GM18858 (cell line): ENCODE measurements at regions not wholly inside any gene's neighbourhood (a gene's known extent, or its start where the extent isn't known, plus 50 kb on each side); places are given as distances from the start of the nearest gene placed in this dataset.
"Not testable (repeated sequence)": the region's sequence is repeated elsewhere in the genome, so short reads cannot be mapped to it uniquely, and the experiment has no call there.

ENCODE experiments used
- ATAC-seq: cut with Tn5 transposase; IDR thresholded peaks from one replicate; pipeline ENCODE4 v1.9.1; 2021; ENCODE audit not compliant: unreplicated experiment

DNA sequence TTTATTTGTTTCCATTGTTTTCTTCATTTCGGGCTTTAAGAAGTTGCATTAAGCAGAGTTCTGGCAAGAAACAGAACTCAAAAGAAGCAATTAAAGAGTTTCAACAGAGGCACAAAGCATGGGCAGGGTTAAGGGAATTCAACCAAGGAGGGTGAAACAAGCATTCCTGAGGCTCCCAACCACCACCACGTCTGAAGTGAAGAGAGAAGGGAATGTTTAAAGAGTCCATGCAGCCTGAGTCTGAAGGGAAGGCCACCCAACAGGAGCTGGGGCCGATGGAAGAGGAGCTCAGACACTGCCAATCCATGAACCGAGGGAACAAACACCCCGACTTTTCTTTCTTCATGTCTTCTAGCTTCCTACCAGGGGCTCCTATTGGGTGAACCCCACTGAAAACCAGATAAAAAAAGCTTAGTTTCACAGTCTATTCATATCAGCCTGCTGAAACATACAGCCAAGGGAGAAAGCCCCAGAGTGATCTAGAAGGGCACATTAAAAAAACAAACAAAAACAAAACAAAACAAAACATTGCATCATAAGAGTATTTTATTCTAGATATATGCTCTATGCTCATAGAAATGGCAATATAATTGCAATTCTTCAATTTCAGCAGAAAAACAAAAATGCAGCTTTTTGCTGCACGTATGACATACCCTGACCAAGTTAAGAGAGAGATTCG is 592.1 kb downstream of the TTLL7 start:
- ATAC-seq, result not testable (repeated sequence)

DNA sequence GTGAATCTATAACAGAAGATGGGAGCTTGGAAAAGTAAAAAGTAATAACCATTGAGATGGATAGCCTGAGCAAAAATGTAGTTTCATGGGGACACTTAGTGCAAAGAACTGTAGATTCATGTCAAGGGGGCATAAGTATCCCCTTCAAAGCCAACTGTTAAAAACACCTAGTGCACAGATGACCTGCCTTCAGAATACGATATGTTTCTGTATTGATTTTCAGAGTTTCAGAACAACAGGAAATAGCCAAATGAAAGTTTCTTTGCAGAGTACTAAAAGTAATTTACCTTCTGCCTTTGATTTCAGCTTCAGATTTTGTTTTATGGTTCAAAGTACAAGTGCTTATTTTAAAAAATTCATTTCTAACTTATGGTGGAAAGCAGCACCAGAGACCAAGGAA is 593.1 kb downstream of the TTLL7 start:
- peak; percentile 63 for ATAC-seq

DNA sequence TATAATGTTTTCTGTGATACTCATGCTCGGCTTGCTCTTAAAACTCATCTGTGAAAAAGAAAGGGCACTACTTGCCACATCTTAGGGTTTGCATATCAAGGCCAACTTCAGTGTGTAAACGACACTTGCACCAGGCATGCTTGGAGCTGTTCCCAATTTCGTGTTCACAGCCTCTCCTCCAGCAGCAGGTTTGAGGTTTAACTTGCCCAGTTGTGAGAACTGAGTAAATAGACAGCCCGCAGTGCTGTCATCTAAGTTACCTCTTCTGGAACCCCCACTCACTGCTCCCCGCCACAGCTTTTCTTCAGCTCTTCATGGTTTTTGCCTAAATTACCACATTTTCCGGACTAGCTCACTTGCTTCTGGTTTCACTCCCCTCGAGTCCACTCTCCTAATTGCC is 595.4 kb downstream of the TTLL7 start:
- not testable (repeated sequence) for ATAC-seq

DNA sequence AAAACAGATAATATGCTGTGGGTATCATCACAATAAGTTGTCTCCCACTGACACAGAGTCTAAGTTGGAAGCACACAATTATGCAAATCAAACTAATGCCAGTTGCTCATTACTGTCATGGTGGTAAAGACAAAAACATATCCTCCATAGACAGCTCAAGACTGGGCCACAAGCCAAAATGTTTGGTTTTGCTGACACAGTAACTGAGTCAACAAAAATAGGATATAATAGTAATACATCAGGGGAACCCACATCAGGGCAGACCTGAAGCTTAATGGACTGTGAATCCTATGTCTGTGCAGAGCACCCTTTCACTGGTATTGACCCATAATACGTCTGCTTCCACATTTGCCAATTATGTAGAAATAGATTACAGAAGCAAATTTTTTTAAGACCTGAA is 597.8 kb downstream of the TTLL7 start:
- not testable (repeated sequence) for ATAC-seq

DNA sequence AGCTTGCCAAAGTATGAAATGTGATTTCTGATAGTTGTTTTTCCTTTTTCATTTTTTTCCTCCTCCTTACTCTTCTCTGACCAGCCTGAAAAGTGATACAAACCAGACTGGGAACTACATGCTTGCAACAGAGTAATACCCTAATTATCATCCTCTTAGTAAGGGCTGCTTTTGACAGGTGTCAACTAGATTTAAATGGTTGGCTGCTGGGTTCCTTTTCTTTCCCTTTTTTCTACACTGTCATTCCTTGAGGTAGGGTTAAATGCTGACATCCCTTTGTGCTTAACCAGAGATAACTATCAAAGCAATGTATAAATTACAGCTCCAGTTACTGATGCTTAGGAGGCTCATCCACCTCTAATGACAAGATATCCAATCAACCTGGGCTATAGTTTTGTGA is 598.8 kb downstream of the TTLL7 start:
- not testable (repeated sequence) for ATAC-seq

DNA sequence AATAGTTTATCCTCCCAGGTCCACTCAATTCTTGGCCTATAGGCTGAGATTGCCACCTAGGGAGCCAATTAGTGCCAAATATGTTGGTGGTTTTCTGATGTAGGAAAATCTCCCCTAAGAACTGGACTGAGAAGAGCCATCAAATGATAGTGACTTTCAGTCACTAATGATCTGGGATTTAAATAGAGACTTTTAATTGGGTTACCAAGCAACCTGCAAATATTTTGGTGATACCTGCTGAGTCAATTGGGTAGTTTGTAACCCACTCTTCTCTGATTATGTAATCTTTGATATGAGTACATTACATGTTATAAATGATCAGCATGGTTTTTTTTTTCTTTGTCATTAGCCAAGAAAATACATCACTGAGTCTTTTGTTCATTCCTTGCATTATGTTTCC is 600.8 kb downstream of the TTLL7 start:
- ATAC-seq, result not testable (repeated sequence)

DNA sequence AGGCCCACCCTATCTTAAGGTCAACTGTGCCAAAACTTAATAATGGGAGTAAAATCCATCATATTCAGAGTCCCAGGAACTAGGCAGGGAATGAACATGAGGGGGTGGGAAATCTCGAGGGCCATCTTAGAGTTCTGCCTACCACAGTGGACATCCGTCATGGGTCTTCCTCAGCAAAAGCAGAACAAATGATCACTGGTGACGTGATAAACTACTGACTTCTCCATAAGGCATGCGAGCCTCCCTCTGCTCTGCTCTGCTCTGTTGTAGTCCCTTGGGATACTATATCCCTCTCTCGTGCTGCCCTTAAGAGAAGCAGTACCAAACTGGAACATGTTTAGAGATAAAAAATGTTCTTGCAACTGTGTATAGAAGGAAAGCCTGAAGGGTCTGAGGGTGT is 603.8 kb downstream of the TTLL7 start:
- ATAC-seq, result not testable (repeated sequence)

DNA sequence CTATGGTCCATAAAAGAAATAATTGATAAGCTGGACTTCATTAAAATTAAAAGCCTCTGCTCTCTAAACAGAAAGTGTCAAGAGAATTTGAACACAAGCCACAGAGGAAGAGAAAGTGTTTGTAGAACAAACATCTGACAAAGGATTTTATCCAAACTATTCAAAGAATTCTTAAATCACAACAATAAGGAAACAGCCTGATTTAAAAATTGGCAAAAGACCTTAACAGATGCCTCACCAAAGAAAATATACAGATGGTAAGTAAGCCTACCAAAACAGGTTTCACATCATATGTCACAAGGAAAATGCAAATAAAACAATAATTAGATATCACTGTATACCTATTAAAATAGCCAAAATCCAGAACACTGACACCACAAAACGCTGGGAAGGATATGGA is 612.0 kb downstream of the TTLL7 start:
- ATAC-seq, result not testable (repeated sequence)

DNA sequence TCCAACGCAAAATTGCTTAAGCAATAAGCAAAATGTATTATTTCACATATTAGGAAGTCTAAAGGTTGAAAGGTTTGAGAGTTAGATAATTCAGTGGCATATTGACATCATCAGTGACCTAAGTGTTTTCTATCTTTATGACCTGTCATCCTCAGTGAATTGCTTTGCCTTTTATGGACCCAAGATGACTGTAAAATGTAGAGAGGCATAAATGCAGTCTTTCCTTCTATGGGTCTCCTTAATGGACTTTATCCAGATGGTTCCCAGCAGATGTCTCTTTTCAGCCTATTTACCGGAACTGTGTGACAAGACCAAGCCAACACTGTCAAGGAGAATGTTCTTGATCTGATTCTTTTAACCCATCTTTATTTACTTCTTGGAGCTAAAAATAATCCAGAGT is 615.8 kb downstream of the TTLL7 start:
- not testable (repeated sequence) for ATAC-seq

DNA sequence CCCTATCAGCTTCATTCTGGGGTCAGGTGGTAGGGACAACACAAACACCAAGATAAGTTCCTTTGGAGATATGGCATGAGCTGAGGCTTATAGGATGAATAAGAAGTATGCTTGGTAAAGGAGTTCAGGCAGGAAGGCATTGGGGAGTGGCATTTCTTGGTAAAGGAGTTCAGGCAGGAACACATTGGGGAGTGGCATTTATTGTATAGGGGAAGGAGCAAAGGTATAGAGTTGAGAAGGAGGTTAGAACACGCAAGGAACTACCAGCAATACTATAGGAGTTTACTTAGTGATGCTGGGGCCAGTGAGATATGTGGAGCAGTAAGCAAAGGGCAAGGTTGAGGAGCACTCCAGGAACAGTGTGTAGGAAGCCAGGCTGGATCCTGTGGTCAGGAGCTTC is 625.9 kb downstream of the TTLL7 start:
- not testable (repeated sequence) for ATAC-seq

DNA sequence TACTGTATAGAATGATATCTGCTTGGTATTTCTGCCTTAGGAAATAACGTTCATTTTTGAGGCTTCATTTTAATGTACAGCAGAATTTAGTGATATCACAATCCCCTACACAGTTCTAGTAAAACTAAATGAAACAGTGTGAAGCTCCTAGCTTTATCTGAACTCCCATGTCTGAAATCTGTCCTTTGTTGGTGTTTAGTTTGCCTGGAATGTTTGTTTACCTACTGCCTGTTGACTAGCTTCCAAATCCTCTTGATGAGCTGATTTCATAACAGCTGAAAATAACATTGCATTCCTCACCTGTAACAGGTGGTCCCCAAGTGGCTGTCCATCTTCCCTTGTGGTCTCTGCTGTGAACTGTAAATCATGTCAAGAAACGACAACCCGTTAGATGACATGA is 629.1 kb downstream of the TTLL7 start:
- ATAC-seq, result not testable (repeated sequence)

DNA sequence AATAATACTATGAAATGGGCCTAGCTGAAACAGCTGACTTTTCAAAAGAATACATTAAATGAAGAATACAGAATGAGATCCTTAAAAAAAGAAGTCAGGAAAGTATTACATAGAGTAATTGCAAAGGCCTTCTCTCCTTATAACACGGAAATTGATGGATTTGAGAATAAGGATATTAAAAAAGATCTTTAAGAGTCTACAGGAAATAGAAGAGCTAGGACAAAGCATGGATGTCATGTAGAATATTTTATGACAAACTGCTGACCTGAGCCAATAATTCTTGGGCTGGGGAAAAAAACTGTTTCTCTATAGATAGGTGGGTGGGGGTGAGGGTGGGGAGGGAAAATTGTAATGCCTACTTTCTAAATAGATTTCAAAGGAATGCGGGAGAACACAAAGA is 633.6 kb downstream of the TTLL7 start:
- not testable (repeated sequence) for ATAC-seq

DNA sequence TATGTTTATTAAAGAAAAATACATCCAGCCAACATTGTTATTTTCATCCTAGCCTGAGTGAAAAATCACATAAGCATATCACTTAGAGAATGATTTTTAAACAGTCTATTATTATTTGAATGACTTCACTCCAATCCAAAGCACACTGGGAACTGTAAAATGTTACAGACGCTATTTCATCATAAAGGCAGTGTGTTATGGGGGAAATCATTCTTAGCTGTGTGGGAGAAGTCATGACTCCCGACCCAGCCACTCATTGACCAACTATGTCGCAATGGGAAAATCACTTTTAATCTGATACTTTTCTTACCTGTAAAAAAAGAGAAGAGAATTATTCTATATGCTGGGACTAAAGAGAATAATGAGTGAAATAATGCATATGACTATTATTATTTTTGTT is 653.6 kb downstream of the TTLL7 start:
- ATAC-seq, result not testable (repeated sequence)

DNA sequence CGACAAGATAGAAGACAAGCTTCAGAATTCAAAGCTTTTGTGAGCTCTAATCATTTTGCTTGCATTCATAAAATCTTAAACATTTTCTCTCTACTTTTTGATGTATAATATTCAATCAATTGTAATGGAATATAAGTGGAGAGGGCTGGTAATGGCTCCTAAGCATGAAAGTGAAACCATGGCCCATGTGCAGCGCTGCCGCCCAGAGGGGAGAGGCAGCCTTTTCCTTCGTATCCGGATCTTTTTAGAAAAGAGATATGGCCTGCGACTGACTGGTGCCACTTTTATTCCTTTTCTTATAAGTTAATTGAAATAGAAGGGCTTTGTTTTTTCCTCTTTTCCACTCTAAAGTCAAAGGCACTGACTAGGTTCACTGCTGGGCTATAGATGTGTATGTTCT is 655.2 kb downstream of the TTLL7 start:
- ATAC-seq, result not testable (repeated sequence)

DNA sequence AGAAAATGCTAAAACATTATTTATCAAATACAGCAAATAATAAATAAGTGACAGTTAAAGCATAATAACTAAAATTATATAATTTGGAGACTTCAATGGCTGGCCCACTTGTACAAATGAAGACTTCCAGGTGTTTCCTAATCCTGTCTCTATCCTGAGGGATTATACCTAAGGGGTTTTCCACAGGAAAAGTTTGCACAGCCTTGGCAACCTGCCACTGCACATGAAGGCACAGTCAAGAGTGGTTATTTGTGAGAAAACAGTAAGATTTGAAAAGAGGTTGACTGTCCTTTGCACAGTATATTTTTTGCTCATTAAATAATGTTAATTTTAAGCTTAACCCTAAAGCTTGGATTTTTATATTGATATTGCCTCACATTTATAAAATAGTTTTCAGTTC is 655.9 kb downstream of the TTLL7 start:
- ATAC-seq, result not testable (repeated sequence)

DNA sequence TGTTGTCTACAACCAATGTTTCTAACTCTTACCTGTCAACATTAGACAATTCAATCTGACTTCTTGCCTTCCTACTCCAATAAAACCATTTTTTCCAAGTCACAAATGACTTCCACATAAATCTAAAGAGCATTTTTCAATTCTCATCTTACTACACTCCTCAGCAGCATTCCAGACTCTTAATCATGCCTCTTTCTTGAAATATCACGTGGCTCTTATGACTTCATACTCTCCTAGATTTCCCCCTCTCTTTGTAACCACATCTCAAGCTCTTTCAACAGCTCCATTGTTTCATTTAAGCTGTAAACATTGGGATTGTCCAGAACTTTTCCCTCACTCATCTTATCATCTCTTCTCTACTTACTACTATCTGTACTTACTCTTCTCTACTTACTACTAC is 666.6 kb downstream of the TTLL7 start:
- not testable (repeated sequence) for ATAC-seq

DNA sequence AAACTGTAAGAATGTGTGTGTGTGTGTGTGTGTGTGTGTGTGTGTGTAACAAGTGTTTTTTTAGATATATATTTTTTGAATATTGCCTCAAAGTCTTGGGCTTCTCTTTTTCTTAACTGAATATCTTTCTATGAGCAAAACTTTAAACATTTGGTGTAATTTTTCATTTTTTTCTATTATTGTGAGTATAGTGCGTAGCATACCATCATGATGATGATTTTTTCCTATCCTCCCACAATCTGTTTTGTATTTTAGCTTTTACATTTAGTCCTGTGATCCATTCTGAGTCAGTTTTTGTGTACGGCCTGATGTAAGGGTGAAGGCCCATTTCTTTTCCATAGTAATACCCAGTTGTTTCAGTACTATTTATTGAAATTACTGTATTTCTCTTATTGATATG is 680.6 kb downstream of the TTLL7 start:
- ATAC-seq, result no peak

DNA sequence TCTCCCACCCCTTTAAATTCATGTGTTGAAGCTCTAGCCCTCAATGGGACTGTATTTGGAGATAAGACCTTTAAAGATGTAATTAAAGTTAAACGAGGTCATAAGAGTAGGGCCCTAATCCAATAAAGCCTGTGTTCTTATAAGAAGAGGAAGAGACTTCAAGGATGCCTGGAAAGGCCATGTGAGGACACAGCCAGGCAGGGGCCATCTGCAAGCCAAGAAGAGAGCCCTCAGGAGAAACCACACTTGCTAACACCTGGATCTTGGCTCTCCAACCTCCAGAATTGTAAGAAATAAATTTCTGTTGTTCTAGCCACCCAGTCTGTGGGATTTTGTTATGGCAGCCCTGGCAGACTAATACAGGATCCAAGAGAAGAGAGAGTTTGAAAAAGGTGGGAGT is 683.5 kb downstream of the TTLL7 start:
- not testable (repeated sequence) for ATAC-seq

DNA sequence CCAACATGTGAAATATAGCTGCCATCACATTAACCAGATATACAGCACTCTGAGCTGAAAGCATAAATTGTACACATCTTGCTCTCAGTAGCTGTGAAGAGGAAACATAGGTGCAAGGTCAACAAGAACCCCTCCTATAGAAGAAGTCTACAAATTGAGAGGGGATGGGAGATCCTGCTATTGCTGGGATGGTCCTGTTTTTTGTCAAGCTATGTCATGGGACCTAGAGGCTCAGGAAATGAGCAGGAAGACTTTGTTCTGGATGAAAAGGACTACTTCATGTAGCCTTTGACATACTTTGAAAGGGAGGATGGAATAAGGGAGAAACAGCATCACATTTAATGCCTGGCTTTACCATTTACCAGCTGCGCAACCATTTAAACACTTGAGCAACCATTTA is 688.8 kb downstream of the TTLL7 start:
- not testable (repeated sequence) for ATAC-seq

DNA sequence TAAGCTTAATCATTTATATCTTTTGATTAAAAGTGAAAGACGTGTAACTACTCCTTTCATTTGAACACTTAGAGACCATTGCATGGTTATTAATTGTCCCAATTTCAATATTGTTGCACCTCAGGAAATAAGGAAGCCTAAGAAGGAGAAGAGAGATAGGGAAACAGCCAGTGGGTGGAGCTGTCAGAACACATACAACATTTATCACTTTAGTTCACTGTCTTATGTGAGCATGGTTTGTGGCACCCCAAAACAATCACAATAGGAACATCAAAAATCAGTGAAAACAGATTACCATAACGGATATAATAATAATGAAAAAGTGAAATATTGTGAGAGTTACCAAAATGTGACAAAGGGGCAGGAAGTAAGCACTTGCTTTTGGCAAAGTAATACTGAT is 689.9 kb downstream of the TTLL7 start:
- not testable (repeated sequence) for ATAC-seq

DNA sequence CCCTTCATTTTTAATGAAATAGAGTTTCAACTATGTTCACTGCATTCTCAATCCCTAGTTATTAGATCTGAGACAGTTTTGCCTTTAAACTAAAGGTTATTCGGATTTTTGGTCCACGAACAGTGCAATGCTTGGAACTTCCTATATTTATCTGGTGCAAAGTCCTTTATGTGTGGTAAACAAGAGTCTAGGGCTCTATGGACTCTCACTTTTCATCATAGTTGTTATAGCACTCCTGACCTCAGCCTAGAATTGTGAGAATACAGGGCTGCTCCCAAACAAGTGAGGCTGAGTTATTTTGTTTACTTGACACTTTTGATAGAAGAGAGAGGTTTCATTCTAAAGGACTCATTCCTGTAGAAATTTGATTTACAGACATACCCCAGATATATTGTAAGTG is 692.1 kb downstream of the TTLL7 start:
- ATAC-seq, result not testable (repeated sequence)

DNA sequence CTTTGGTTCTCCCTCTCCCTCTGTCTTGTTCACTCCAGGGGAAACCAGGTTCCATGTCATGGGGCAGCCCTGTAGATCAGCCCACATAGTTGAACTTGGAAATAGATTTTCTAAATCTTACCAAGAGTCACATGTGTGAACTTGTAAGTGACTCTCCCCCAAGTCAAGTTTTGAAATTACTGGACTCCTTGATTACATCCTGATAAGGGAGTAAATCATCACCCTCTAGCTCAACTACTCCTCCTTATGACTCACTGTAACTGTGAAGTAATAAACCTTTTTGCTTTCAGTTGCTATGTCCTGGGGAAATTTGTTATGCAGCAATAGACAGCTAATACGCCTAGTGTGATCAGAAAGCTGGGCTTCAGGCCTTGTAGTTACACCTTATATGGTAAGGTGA is 703.3 kb downstream of the TTLL7 start:
- ATAC-seq, result not testable (repeated sequence)

DNA sequence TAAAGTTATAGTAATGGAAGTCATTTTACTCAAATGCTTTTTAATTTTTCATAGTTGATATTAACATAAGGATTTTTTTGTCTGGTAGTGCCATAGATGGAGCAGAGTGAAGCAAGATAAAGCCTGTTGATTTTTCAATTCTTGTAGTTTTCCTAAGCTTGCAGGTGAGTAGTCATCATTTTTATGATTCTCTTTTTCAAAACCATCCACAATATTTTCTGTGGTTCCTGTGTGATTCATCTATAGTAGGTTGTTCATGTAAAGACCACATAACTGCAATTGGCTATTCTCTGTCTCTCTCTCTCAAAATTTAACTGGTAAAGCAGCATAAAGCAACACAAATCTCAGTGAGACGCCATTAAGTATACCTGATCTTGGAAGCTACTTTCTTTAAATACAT is 711.5 kb downstream of the TTLL7 start:
- ATAC-seq, result not testable (repeated sequence)
